Tibial nerve (tissue), 4 donors: ENCODE measurements at regions not wholly inside any gene's neighbourhood (a gene's known extent, or its start where the extent isn't known, plus 50 kb on each side); places are given as distances from the start of the nearest gene placed in this dataset.

Experiments used
- CTCF ChIP-seq, 5 experiments: fragments of 200-600 bp in 3 of 5; fragments of 450-650 bp in 2 of 5; sonication (generic) in 3 of 5; IDR thresholded peaks; one replicate each; pipeline ENCODE4 v1.5.1; 2016 to 2019; ENCODE audit warnings: antibody characterized with exemption in 5 of 5, mild to moderate bottlenecking in 3 of 5, moderate library complexity in 2 of 5
- EP300 ChIP-seq, 2 donors: sonication (generic); formaldehyde crosslinking; IDR thresholded peaks; one replicate each; pipeline ENCODE4 v1.6.1; 2017; ENCODE audit warnings: antibody characterized with exemption in 2 of 2, mild to moderate bottlenecking in 1 of 2

DNA sequence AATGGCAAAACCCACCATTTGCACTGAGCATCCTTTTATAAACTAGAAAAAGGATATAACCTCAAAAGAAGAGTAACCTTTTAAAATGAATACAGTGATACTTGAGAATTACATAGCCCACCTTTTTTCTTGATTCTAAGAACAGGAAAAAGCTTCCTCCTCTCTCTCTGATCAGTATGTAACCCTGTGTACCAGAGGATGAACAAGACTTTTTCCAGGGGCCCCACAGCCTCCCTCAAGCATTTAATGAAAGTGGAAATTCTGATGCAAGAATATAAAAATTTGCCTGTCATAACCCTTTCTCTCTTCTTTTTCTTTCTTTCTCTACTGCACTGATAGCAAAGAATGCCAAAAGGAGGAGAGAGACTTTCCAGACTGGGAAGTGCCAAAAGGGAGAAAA is 64.2 kb upstream of the BTN3A2 start:
- TF ChIP-seq CTCF (IDR thresholded peaks at IDR 0.05) (no peak), EP300 (IDR thresholded peaks at IDR 0.05) (no peak)
